ENCODE measurements at regions not wholly inside any gene's neighbourhood (a gene's known extent, or its start where the extent isn't known, plus 50 kb on each side); places are given as distances from the start of the nearest gene placed in this dataset.
"Not testable (repeated sequence)": the region's sequence is repeated elsewhere in the genome, so short reads cannot be mapped to it uniquely, and the experiment has no call there.

DNA sequence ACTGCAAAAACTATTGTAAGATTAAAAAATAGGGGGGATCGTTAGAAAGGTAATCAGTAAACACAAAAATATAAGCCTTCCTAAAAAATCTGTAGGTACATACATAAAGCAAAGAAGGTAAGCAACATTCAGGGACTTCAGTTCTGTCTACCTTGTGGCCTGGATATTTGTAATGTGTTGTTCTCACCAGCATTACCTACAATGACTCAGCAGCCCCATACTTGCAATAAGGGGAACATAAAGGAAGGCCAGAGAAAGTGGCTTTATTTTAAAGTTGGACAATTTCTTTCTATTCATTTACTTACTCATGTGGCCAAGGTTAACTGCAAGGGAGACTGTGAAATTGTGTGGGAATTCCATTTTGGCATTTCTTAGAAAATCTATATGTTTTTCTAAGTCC lies 277.2 kb upstream of the PREP start:
- Histone ChIP-seq H3K36me3 (ENCODE audit: insufficient read depth, low read length) (no peaks in the 10 kb centered on the region), H3K4me1 (ENCODE audit: control insufficient read depth, insufficient read depth, low read length, unreplicated experiment) (peaks cover 4% of the 10 kb centered on the region), H3K4me3 (ENCODE audit: low read depth, low read length) (no peak overlapping the region), H2AFZ (ENCODE audit: low read length, unreplicated experiment) (peak overlapping the region; percentile 3), H3K79me2 (ENCODE audit: control insufficient read depth, insufficient read depth, low read length, unreplicated experiment) (no peaks in the 10 kb centered on the region), H3K27ac (ENCODE audit: low read depth, low read length) (no peak overlapping the region), H3K27me3 (ENCODE audit: insufficient read depth, low read length) (no peaks in the 10 kb centered on the region)

DNA sequence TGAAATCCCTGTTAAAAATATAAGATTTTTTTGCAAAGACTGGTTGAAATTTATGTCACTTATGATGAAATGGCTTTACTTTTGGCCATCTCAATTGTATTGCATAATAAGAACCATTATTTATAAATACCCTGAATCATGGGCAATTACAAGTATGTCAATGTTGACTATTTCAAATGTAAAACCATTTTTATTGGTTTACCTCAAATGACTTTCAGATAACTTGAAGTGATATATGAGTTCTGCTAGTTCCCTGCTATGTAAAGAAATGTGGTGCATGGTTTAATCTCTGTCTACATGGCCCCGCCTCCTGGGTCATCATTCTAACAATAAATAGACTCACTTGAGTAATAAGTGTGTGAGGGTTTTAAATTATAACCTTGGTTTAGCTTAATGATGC lies 275.6 kb upstream of the PREP start:
- peaks cover 4% of the 10 kb centered on the region for H3K4me1 ChIP-seq (ENCODE audit: control insufficient read depth, insufficient read depth, low read length, unreplicated experiment)

DNA sequence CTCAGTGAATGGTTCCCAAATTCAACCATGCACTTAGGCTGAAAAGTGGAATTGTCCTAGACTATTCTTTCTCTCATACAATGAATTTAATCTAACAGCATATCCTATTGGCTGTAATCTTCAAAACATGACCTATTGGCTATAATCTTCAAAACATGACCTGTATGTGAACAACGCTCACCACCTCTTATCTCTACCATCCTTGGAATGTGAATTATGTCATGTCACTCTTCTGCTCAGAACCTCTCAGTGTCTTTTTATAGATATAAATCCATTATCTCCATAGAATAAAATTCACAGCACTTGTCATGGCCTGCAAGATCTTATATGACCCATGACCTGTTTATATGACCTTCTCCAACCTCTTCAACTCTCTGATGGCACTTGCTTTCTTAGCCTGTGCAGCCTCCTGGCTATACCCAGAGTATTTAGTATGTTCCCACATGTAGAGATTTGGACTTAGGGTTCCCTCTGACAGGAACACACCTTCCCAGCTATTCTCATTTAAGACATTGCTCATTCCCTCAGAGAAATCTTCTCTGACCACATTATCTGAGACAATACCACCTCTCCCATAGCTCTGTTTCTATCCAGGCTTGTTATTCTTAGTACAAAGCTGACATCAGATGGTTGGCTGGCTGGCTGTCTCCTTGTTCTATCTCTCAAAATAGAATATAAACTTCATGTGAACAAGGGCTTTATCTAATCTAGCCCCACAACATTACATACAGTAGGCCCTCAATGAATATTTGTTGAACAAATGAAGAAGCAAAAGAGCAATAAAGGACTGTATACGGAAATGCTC lies 275.0 kb upstream of the PREP start:
- no peaks in the 10 kb centered on the region for H3K27me3 ChIP-seq (ENCODE audit: insufficient read depth, low read length)
- H3K27ac ChIP-seq (ENCODE audit: low read depth, low read length), result no peak overlapping the region
- H2AFZ ChIP-seq (ENCODE audit: low read length, unreplicated experiment), result no peak overlapping the region
- H3K4me3 ChIP-seq (ENCODE audit: low read depth, low read length), result no peak overlapping the region
- H3K36me3 ChIP-seq (ENCODE audit: insufficient read depth, low read length), result no peaks in the 10 kb centered on the region
- H3K4me1 ChIP-seq (ENCODE audit: control insufficient read depth, insufficient read depth, low read length, unreplicated experiment), result peaks cover 4% of the 10 kb centered on the region
- H3K79me2 ChIP-seq (ENCODE audit: control insufficient read depth, insufficient read depth, low read length, unreplicated experiment), result no peaks in the 10 kb centered on the region

More for the DNA sequence above, 275.6 kb upstream of the PREP start:
- no peaks in the 10 kb centered on the region for H3K36me3 ChIP-seq (ENCODE audit: insufficient read depth, low read length)
- H3K27ac ChIP-seq (ENCODE audit: low read depth, low read length), result no peak overlapping the region
- no peaks in the 10 kb centered on the region for H3K27me3 ChIP-seq (ENCODE audit: insufficient read depth, low read length)
- no peak overlapping the region for H2AFZ ChIP-seq (ENCODE audit: low read length, unreplicated experiment)
- H3K4me3 ChIP-seq (ENCODE audit: low read depth, low read length), result no peak overlapping the region
- no peaks in the 10 kb centered on the region for H3K79me2 ChIP-seq (ENCODE audit: control insufficient read depth, insufficient read depth, low read length, unreplicated experiment)

DNA sequence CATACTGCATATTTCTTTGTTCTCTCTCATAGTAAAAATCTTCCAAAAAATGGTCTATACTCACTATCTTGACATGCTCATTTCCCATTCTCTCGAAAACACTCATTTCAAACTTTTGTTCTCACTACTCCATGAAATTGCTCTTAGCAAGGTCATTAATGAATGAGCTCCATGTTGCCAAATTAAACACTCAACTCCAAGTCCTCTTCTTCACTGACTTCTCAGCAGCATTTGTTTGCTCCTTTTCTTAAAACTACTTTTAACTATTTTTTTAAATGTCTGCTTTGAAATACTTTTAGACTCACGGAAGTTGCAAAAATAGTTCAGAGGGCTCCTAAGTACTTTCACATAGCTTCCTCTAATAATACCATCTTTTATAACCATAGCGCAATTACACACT lies 274.0 kb upstream of the PREP start:
- H3K36me3 ChIP-seq (ENCODE audit: insufficient read depth, low read length), result no peaks in the 10 kb centered on the region
- H3K27me3 ChIP-seq (ENCODE audit: insufficient read depth, low read length), result no peaks in the 10 kb centered on the region
- no peak overlapping the region for H2AFZ ChIP-seq (ENCODE audit: low read length, unreplicated experiment)
- no peak overlapping the region for H3K4me3 ChIP-seq (ENCODE audit: low read depth, low read length)
- peaks cover 4% of the 10 kb centered on the region for H3K4me1 ChIP-seq (ENCODE audit: control insufficient read depth, insufficient read depth, low read length, unreplicated experiment)
- no peaks in the 10 kb centered on the region for H3K79me2 ChIP-seq (ENCODE audit: control insufficient read depth, insufficient read depth, low read length, unreplicated experiment)
- H3K27ac ChIP-seq (ENCODE audit: low read depth, low read length), result no peak overlapping the region

DNA sequence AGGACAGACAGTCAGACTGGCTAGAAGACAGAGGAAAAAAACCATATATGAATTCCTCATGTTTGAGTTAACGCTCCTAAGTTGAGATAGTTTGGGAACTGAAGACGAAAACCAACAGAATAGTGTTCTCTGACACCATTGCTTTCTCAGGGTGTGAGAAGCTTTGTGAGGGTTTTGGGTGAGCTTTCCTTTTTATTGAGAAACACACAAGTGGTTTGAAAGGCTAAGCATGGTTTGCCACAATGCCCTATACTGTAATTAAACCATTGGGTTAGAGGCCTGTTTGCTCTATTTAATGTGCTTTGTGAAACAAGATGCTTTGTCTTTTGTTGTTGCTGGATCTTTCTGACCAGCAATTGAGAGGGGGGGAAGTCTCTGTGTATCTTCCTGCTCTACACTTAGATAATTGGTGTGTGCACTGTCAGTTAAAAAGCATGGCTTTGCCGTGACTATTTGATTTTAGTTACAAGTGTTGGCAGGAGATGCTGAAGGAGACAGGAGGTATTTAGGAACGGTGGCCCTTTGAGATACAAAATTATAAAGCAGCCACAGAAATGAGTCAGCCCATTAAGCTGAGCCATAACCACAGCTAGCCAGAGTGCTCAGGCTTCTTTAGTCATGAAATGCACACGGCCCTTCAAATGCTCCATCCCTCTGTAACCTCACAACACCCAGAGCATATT lies 273.0 kb upstream of the PREP start:
- H3K79me2 ChIP-seq (ENCODE audit: control insufficient read depth, insufficient read depth, low read length, unreplicated experiment), result no peaks in the 10 kb centered on the region
- H3K4me1 ChIP-seq (ENCODE audit: control insufficient read depth, insufficient read depth, low read length, unreplicated experiment), result peaks cover 4% of the 10 kb centered on the region
- peak overlapping the region; percentile 14; the same call in 1 of the 2 replicates for H3K27ac ChIP-seq (ENCODE audit: low read depth, low read length)
- no peak overlapping the region for H3K4me3 ChIP-seq (ENCODE audit: low read depth, low read length)
- H2AFZ ChIP-seq (ENCODE audit: low read length, unreplicated experiment), result peak overlapping the region; percentile 77
- H3K36me3 ChIP-seq (ENCODE audit: insufficient read depth, low read length), result no peaks in the 10 kb centered on the region
- no peaks in the 10 kb centered on the region for H3K27me3 ChIP-seq (ENCODE audit: insufficient read depth, low read length)

DNA sequence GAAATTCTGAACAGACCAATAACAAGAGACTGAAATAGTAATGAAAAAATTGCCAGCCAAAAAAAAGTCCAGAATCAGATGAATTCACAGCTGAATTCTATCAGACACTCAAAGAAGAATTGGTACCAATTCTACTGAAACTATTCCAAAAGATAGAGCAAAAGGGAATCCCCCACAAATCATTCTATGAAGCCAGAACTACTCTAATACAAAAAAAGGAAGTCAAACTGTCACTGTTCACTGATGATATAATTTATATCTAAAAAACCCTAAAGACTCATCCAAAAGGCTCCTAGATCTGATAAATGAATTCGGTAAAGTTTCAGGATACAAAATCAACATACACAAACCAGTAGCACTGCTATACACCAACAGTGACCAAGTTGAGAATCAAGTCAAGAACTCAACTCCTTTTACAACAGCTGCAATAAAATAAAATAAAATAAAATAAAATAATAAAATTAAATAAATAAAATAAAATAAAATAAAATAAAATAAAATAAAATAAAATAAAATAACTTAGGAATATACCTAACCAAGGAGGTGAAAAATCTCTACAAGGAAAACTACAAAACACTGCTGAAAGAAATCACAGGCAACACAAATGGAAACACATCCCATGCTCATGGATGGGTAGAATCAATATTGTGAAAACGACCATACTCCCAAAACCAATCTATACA lies 270.1 kb upstream of the PREP start:
- not testable (repeated sequence) for H3K4me1 ChIP-seq (ENCODE audit: control insufficient read depth, insufficient read depth, low read length, unreplicated experiment); H3K27me3 ChIP-seq (ENCODE audit: insufficient read depth, low read length); H3K79me2 ChIP-seq (ENCODE audit: control insufficient read depth, insufficient read depth, low read length, unreplicated experiment); H2AFZ ChIP-seq (ENCODE audit: low read length, unreplicated experiment); H3K4me3 ChIP-seq (ENCODE audit: low read depth, low read length); H3K27ac ChIP-seq (ENCODE audit: low read depth, low read length); H3K36me3 ChIP-seq (ENCODE audit: insufficient read depth, low read length)

DNA sequence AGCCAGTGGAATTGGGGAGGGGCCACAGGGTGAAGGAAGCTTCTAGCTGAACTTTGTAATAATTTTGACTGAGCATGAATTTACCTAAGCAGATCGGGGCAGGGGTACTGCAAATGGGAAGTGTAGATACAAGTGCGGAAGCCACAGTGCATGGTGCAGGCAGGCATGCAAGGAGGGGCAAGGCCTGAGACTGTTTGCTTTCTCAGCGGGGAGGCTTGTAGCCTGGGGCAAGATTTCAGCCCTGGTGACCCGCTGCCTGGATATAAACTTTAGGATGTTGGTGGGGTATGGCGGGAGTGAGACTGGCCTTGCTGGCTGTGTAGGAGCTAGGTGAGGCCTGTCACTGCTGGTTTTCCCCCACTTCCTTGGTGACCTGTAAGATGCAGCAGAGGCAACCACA lies 266.4 kb upstream of the PREP start:
- H3K27ac ChIP-seq (ENCODE audit: low read depth, low read length), result no peak overlapping the region
- H3K4me1 ChIP-seq (ENCODE audit: control insufficient read depth, insufficient read depth, low read length, unreplicated experiment), result no peaks in the 10 kb centered on the region
- H3K79me2 ChIP-seq (ENCODE audit: control insufficient read depth, insufficient read depth, low read length, unreplicated experiment), result no peaks in the 10 kb centered on the region
- no peaks in the 10 kb centered on the region for H3K36me3 ChIP-seq (ENCODE audit: insufficient read depth, low read length)
- no peak overlapping the region for H3K4me3 ChIP-seq (ENCODE audit: low read depth, low read length)
- H2AFZ ChIP-seq (ENCODE audit: low read length, unreplicated experiment), result no peak overlapping the region
- H3K27me3 ChIP-seq (ENCODE audit: insufficient read depth, low read length), result no peaks in the 10 kb centered on the region

DNA sequence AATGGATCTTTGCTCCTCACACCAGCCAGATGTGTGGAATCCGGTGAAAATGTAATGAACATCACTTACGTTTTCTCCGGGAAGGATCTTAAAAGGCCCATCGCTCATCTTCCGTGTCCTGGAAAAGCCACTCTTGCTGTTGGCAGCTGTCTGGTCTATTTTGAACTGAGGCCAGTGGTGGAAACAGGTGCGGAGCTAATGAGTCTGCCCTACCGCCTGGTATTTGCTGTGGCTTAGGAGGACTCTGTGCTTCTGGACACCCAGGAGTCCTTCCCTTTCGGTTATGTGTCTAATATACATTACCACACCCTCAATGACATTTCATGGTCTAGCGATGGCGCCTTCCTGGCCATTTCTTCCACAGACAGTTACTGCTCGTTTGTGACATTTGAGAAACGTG lies 264.2 kb upstream of the PREP start:
- H2AFZ ChIP-seq (ENCODE audit: low read length, unreplicated experiment), result no peak overlapping the region
- no peaks in the 10 kb centered on the region for H3K79me2 ChIP-seq (ENCODE audit: control insufficient read depth, insufficient read depth, low read length, unreplicated experiment)
- no peaks in the 10 kb centered on the region for H3K4me1 ChIP-seq (ENCODE audit: control insufficient read depth, insufficient read depth, low read length, unreplicated experiment)
- no peaks in the 10 kb centered on the region for H3K27me3 ChIP-seq (ENCODE audit: insufficient read depth, low read length)
- no peak overlapping the region for H3K27ac ChIP-seq (ENCODE audit: low read depth, low read length)
- no peak overlapping the region for H3K4me3 ChIP-seq (ENCODE audit: low read depth, low read length)
- no peaks in the 10 kb centered on the region for H3K36me3 ChIP-seq (ENCODE audit: insufficient read depth, low read length)

DNA sequence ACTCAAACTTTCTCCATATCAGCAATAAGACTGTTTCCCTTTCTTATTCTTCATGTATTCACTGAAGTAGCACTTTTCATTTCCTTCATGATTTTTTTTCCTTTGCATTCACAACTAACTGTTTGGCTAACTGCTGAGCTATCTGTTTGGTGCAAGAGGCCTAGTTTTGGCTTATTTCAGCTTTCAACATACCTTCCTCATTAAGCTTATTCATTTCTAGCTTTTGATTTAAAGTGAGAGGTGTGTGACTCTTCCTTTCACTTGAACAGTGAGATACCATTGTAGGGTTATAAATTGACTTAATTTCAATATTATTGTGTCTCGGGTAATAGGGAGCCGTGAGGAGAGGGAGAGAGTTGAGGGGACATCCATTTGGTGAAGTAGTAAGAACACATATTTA lies 262.0 kb upstream of the PREP start:
- Histone ChIP-seq H3K79me2 (ENCODE audit: control insufficient read depth, insufficient read depth, low read length, unreplicated experiment) (no peaks in the 10 kb centered on the region), H3K27ac (ENCODE audit: low read depth, low read length) (no peak overlapping the region), H3K36me3 (ENCODE audit: insufficient read depth, low read length) (no peaks in the 10 kb centered on the region), H3K4me3 (ENCODE audit: low read depth, low read length) (no peak overlapping the region), H3K4me1 (ENCODE audit: control insufficient read depth, insufficient read depth, low read length, unreplicated experiment) (no peaks in the 10 kb centered on the region), H3K27me3 (ENCODE audit: insufficient read depth, low read length) (no peaks in the 10 kb centered on the region), H2AFZ (ENCODE audit: low read length, unreplicated experiment) (no peak overlapping the region)

DNA sequence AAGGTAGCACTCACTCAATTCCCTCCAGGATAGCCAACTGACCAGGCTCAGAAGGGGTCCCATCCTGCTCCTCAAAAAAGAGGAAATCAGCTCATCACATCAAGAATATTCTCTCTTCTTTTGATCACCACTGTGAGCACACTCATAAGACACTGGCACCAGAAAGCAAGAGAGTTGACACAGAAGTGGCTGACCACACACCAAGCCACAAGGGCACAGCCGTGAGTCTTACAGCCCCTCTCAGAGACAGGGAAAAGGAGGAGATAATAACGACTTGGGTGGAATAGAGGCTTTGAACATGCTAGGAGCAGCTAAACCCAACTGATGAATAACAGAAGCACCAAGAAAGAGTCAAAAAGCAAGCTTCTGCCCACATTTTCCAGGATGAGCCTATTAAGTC lies 249.1 kb upstream of the PREP start:
- H3K27me3 ChIP-seq (ENCODE audit: insufficient read depth, low read length), result 0 out of 2 replicates have a peak, but pooled peaks cover 6% of the 10 kb centered on the region
- no peaks in the 10 kb centered on the region for H3K4me1 ChIP-seq (ENCODE audit: control insufficient read depth, insufficient read depth, low read length, unreplicated experiment)
- no peak overlapping the region for H3K4me3 ChIP-seq (ENCODE audit: low read depth, low read length)
- H3K36me3 ChIP-seq (ENCODE audit: insufficient read depth, low read length), result no peaks in the 10 kb centered on the region
- H3K79me2 ChIP-seq (ENCODE audit: control insufficient read depth, insufficient read depth, low read length, unreplicated experiment), result no peaks in the 10 kb centered on the region
- H2AFZ ChIP-seq (ENCODE audit: low read length, unreplicated experiment), result no peak overlapping the region
- no peak overlapping the region for H3K27ac ChIP-seq (ENCODE audit: low read depth, low read length)
